Upper lobe of left lung (tissue), 6 donors: ENCODE measurements at regions not wholly inside any gene's neighbourhood (a gene's known extent, or its start where the extent isn't known, plus 50 kb on each side); places are given as distances from the start of the nearest gene placed in this dataset.
"Not testable (repeated sequence)": the region's sequence is repeated elsewhere in the genome, so short reads cannot be mapped to it uniquely, and the experiment has no call there.

Source experiments
- ATAC-seq, 2 donors: fragments of 200-7000 bp; cut with Tn5 transposase; one replicate each; pipeline ENCODE4 v1.9.1; 2022; ENCODE audit warnings: mild to moderate bottlenecking in 2 of 2, moderate library complexity in 2 of 2; ENCODE audit not compliant: low FRiP score in 2 of 2
- DNase-seq, 2 donors: peaks; one replicate each; pipeline ENCODE4 v3.0.0-alpha.2; 2019 to 2020
- H3K27ac ChIP-seq, 4 donors: fragments of 200-600 bp; sonication (generic); one replicate each; pipeline ENCODE4 v1.5.1; 2016 to 2019
- H3K27me3 ChIP-seq, 4 donors: fragments of 200-600 bp; sonication (generic); one replicate each; pipeline ENCODE4 v1.5.1; 2017 to 2019
- H3K36me3 ChIP-seq, 4 donors: fragments of 200-600 bp; sonication (generic); one replicate each; pipeline ENCODE4 v1.5.1; 2016 to 2019
- H3K4me1 ChIP-seq, 4 donors: fragments of 200-600 bp; sonication (generic); one replicate each; pipeline ENCODE4 v1.5.1; 2018 to 2019
- H3K4me3 ChIP-seq, 4 donors: fragments of 200-600 bp; sonication (generic); one replicate each; pipeline ENCODE4 v1.5.1; 2017 to 2019; ENCODE audit warnings: mild to moderate bottlenecking in 2 of 4, moderate library complexity in 1 of 4
- H3K9me3 ChIP-seq, 4 donors: fragments of 200-600 bp; sonication (generic); one replicate each; pipeline ENCODE4 v1.5.1; 2018 to 2019
- EP300 ChIP-seq, 4 donors: sonication (generic); formaldehyde crosslinking; IDR thresholded peaks; one replicate each; pipeline ENCODE4 v1.5.1; 2017; ENCODE audit warnings: antibody characterized with exemption in 4 of 4, control low read depth in 2 of 4
- POLR2A ChIP-seq, 4 donors: fragments of 450-650 bp; IDR thresholded peaks; one replicate each; pipeline ENCODE4 v1.5.1; 2016 to 2017; ENCODE audit warnings: antibody characterized with exemption in 4 of 4, mild to moderate bottlenecking in 2 of 4
- POLR2AphosphoS5 ChIP-seq, 2 donors: sonication (generic); formaldehyde crosslinking; IDR thresholded peaks; one replicate each; pipeline ENCODE4 v1.5.1; 2017; ENCODE audit warnings: antibody characterized with exemption in 2 of 2
- WGBS, 2 donors: methylation state at CpG; one replicate each; pipeline ENCODE4 v1.1.5; 2017 to 2018; 5-methylcytosine and 5-hydroxymethylcytosine counted together
- TF ChIP-seq, protein P1 (sequence below), 6 experiments: fragments of 450-650 bp in 4 of 6; fragments of 200-600 bp in 2 of 6; sonication (generic) in 2 of 6; IDR thresholded peaks; one replicate each; pipeline ENCODE4 v1.5.1; 2016 to 2019; ENCODE audit warnings: antibody characterized with exemption in 6 of 6
- donor health status: DM: no; HTN: no; CAD: no; lungs with moderate emphysema.
- donor health status: DM: no; HTN: yes; CAD: no; lungs with severe emphysema.

DNA sequence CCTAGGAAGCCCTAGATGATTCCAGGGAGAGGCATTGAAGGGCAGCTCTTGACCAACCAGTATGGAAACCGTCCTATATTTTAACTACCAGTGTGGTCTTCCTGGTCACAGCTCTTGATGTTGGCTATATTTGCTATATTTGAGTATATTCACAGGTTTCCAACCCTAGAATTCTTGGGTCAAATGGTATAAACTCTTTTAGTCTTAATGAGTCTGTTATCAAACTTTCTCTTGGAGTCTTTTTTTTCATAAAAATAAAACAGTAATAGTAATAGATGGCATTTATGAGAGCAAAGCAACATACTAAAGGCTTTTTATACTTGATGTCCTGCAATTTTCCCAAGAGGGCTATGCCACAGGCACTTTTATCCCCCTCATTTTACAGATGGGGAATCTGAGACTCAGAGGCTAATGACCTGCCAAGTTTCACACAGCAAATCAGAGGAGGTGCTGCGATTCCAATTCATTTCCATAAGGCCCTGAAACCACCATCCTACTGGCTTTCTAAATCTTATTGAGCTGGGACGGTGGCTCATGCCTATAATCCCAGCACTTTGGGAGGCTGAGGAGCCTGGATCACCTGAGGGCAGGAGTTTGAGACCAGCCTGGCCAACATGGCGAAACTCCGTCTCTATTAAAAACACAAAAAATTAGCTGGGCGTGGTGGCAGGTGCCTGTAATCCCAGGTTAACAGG is 217.2 kb upstream of the ZNF217 start:
- Histone ChIP-seq H3K36me3 (no peaks in the 10 kb centered on the region), H3K4me3 (no peak overlapping the region), H3K9me3 (no peaks in the 10 kb centered on the region), H3K27me3 (no peaks in the 10 kb centered on the region), H3K4me1 (no peaks in the 10 kb centered on the region), H3K27ac (no peak overlapping the region)
- DNase-seq (no peak), ATAC-seq (no peak)
- TF ChIP-seq POLR2A (IDR thresholded peaks at IDR 0.05): no peak
- no peak for TF ChIP-seq EP300 (IDR thresholded peaks at IDR 0.05)
- no peak for TF ChIP-seq POLR2AphosphoS5 (IDR thresholded peaks at IDR 0.05)
- TF ChIP-seq, protein P1, sequence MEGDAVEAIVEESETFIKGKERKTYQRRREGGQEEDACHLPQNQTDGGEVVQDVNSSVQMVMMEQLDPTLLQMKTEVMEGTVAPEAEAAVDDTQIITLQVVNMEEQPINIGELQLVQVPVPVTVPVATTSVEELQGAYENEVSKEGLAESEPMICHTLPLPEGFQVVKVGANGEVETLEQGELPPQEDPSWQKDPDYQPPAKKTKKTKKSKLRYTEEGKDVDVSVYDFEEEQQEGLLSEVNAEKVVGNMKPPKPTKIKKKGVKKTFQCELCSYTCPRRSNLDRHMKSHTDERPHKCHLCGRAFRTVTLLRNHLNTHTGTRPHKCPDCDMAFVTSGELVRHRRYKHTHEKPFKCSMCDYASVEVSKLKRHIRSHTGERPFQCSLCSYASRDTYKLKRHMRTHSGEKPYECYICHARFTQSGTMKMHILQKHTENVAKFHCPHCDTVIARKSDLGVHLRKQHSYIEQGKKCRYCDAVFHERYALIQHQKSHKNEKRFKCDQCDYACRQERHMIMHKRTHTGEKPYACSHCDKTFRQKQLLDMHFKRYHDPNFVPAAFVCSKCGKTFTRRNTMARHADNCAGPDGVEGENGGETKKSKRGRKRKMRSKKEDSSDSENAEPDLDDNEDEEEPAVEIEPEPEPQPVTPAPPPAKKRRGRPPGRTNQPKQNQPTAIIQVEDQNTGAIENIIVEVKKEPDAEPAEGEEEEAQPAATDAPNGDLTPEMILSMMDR (IDR thresholded peaks at IDR 0.05): no peak
- 77 to 96% methylated on average over 6 of the region's 6 CpGs for WGBS, 2 donors

DNA sequence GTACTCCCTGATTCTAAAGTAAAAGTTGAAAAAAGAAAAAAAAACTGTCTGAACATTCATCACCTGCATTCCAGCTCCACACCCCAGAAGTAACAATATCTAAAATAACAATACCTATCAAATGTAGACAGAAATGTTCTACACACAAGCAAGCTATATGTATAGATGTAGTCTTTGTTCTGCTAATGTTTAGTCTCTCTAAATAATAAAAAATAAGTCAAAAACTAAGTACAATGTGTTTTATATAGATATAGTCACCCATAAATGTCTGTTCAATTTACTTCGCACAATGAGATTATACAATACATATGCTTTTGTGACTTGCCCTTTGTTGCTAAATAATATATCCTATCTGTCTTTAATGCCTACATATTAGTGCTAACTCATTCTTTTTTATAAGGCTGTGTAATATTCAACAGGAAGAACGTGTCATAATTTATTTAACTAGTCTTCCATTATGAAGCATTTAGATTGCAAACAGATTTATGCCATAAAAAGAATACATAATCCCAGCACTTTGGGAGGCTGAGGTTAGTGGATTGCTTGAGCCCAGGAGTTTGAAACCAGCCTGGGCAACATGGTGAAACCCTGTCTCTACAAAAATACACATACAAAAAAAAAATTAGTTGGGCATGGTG is 216.2 kb upstream of the ZNF217 start:
- H3K4me1 ChIP-seq: no peaks in the 10 kb centered on the region
- ATAC-seq: no peak
- no peak overlapping the region for H3K27ac ChIP-seq
- TF ChIP-seq POLR2A (IDR thresholded peaks at IDR 0.05) (no peak), EP300 (IDR thresholded peaks at IDR 0.05) (no peak), POLR2AphosphoS5 (IDR thresholded peaks at IDR 0.05) (no peak)
- TF ChIP-seq, protein P1 (IDR thresholded peaks at IDR 0.05): no peak
- WGBS, 2 donors: 88 to 89% methylated on average over 2 of the region's 2 CpGs
- H3K27me3 ChIP-seq: no peaks in the 10 kb centered on the region
- no peaks in the 10 kb centered on the region for H3K9me3 ChIP-seq
- no peaks in the 10 kb centered on the region for H3K36me3 ChIP-seq
- H3K4me3 ChIP-seq: no peak overlapping the region
- DNase-seq: no peak

DNA sequence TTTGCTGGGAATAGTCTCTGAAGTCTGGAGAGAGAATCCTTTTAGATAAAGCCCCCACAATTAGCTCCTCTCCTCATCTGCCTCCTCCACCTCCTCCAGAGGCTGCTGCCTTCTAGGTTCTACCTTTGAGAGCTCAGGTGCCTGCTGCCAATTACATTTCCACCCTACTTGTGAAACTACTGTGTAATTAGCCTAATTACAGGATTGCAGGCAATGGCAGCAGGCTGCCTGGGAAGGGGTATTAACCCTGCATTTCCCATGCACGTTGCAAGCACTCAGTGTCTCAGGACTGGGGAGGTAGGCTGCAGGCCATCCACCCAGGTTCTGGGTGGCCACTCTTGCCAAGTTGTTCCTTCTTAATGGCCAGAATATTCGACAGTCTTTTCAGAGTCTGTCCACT is 215.6 kb upstream of the ZNF217 start:
- no peaks in the 10 kb centered on the region for H3K36me3 ChIP-seq
- no peaks in the 10 kb centered on the region for H3K4me1 ChIP-seq
- no peaks in the 10 kb centered on the region for H3K27me3 ChIP-seq
- ATAC-seq (no peak), DNase-seq (no peak)
- H3K4me3 ChIP-seq: no peak overlapping the region
- H3K27ac ChIP-seq: no peak overlapping the region
- no peak for TF ChIP-seq POLR2A (IDR thresholded peaks at IDR 0.05)
- TF ChIP-seq POLR2AphosphoS5 (IDR thresholded peaks at IDR 0.05): no peak
- TF ChIP-seq EP300 (IDR thresholded peaks at IDR 0.05): no peak
- TF ChIP-seq, protein P1 (IDR thresholded peaks at IDR 0.05): no peak
- whole genome bisulfite sequencing, 2 donors: 80 to 88% methylated on average over 2 of the region's 2 CpGs
- no peaks in the 10 kb centered on the region for H3K9me3 ChIP-seq

DNA sequence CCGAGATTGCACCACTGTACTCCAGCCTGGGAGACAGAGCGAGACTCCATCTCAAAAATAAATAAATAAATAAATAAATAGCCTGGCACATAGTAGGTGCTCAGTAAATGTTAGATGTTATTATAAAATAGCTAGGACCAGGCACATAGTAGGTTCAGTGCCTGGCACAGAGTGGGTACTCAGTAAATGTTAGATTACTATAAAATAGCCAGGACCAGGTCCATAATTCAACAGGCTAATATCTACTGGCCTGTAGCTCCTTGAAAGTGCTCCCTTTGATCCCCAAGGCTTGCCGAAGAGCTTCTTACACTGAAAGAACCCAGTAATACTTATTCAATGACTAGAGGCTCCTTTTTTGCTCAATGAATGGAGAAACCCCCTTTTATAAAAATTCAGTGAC is 215.1 kb upstream of the ZNF217 start:
- H3K27ac ChIP-seq: no peak overlapping the region
- WGBS, 2 donors: 90 to 98% methylated on average over 3 of the region's 3 CpGs
- no peaks in the 10 kb centered on the region for H3K4me1 ChIP-seq
- ATAC-seq (no peak), DNase-seq (no peak)
- no peaks in the 10 kb centered on the region for H3K36me3 ChIP-seq
- H3K9me3 ChIP-seq: no peaks in the 10 kb centered on the region
- H3K4me3 ChIP-seq: no peak overlapping the region
- TF ChIP-seq POLR2AphosphoS5 (IDR thresholded peaks at IDR 0.05) (no peak), EP300 (IDR thresholded peaks at IDR 0.05) (no peak), POLR2A (IDR thresholded peaks at IDR 0.05) (no peak)
- TF ChIP-seq, protein P1 (IDR thresholded peaks at IDR 0.05): no peak
- no peaks in the 10 kb centered on the region for H3K27me3 ChIP-seq

DNA sequence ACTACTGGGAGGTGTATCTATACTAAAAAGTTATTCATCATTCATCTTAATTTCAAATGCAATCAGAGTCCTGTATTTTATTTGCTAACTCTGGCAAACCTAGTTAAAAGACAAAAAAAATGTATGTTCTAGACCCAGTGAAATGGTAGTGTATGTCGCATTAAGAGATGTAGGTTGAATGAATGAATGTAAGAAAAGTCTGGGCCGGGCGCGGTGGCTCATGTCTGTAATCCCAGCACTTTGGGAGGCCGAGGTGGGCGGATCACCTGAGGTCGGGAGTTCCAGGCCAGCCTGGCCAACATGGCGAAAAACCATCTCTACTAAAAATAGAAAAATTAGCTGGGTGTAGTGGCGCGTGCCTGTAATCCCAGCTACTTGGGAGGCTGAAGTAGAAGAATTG is 214.7 kb upstream of the ZNF217 start:
- not testable (repeated sequence) for H3K27me3 ChIP-seq, H3K27ac ChIP-seq, H3K36me3 ChIP-seq, H3K4me3 ChIP-seq, H3K4me1 ChIP-seq, H3K9me3 ChIP-seq, ATAC-seq
- WGBS, 2 donors: 85 to 96% methylated on average over 10 of the region's 10 CpGs
- peak in 1 of 2 donors; percentile 23 for DNase-seq
